WERI-Rb-1 (cell line): ENCODE measurements at regions not wholly inside any gene's neighbourhood (a gene's known extent, or its start where the extent isn't known, plus 50 kb on each side); places are given as distances from the start of the nearest gene placed in this dataset.

ENCODE experiments used
- DNase-seq: peaks from one replicate; pipeline ENCODE4 v3.0.0-alpha.2; 2020
- H3K27ac ChIP-seq: fragments of 250-450 bp; sonication (Bioruptor Pico); 2 replicates; pipeline ENCODE4 v1.5.1; 2020; ENCODE audit warnings: mild to moderate bottlenecking, moderate library complexity
- H3K27me3 ChIP-seq: fragments of 250-450 bp; sonication (Bioruptor Pico); 2 replicates; pipeline ENCODE4 v1.5.1; 2021; ENCODE audit warnings: mild to moderate bottlenecking, low read depth, moderate library complexity; ENCODE audit not compliant: insufficient read depth, severe bottlenecking
- H3K36me3 ChIP-seq: fragments of 250-450 bp; sonication (Bioruptor Pico); 2 replicates; pipeline ENCODE4 v1.5.1; 2020; ENCODE audit warnings: mild to moderate bottlenecking, moderate library complexity
- H3K4me3 ChIP-seq: 2 replicates; pipeline ENCODE4 v1.5.1; 2011; ENCODE audit warnings: low read depth, mild to moderate bottlenecking, control low read depth, low read length
- H3K9me3 ChIP-seq: fragments of 250-450 bp; sonication (Bioruptor Pico); 2 replicates; pipeline ENCODE4 v1.5.1; 2021; ENCODE audit warnings: mild to moderate bottlenecking, moderate library complexity; ENCODE audit not compliant: severe bottlenecking
- CTCF ChIP-seq: IDR thresholded peaks from 2 replicates; pipeline ENCODE4 v1.5.1; 2011; ENCODE audit warnings: low read depth, mild to moderate bottlenecking, control low read depth, inconsistent platforms, low read length

GRCh38 chr6:37766717-37767116 is 52.8 kb upstream of the ZFAND3 start:
- H3K36me3 ChIP-seq = no peaks in the 10 kb centered on the region
- no peak for TF ChIP-seq CTCF
- H3K27me3 ChIP-seq = no peaks in the 10 kb centered on the region
- H3K9me3 ChIP-seq = peaks cover 4% of the 10 kb centered on the region
- H3K4me3 ChIP-seq = no peak overlapping the region
- no peak overlapping the region for H3K27ac ChIP-seq
- no peak for DNase-seq

- no peaks in the 10 kb centered on the region for H3K27me3 ChIP-seq
- H3K4me3 ChIP-seq = no peak overlapping the region
- peak overlapping the region; percentile 2; the same call in 1 of the 2 replicates for H3K27ac ChIP-seq
- peak; percentile 45 for DNase-seq
- H3K9me3 ChIP-seq = no peaks in the 10 kb centered on the region
- no peak for TF ChIP-seq CTCF
- no peaks in the 10 kb centered on the region for H3K36me3 ChIP-seq
Measured at GRCh38 chr6:37765182-37765775, 54.2 kb upstream of the ZFAND3 start.

DNA sequence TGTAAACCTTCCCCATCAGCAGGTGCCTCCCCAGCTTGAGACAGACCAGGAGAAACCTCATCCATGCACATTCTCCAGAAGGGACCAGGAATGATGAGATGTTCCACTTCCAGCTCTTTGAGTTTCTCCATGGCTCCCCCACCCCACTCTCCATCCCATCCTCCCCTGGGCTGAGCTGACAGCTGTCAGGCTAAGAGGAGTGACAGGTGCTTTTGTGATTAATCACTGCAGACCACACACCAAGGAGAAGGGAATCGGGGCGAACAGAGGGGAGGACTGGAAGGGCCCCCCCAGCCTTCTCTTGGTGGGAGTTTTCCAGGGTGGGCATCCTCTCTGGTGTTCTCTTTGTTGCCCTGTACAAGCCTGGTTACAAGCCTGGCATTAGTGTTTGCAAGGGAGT is 56.1 kb upstream of the ZFAND3 start:
- Histone ChIP-seq H3K27ac (no peak overlapping the region), H3K27me3 (no peaks in the 10 kb centered on the region), H3K9me3 (no peaks in the 10 kb centered on the region), H3K36me3 (no peaks in the 10 kb centered on the region), H3K4me3 (no peak overlapping the region)
- TF ChIP-seq CTCF = no peak
- DNase-seq = no peak

DNA sequence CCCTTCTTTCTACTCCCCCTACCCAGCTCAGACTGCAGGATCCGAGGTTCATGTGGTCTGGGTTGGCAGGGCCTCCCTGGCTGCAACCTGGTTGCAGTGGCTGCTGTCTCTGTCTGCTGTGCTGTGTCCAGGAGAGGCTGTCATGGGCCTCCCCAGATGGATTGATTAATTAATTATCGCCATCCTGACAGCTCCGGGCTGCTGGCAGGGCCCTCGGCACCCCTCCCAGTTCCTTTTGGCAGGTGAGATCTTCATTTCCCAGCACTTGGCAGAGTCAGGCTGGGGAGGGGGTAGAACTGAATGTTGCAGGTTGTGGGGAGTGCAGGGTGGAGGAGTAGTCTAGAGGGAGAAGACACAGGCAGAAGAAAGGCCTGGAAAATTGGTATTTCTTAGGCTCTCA is 56.7 kb upstream of the ZFAND3 start:
- TF ChIP-seq CTCF = no peak
- H3K27ac ChIP-seq = no peak overlapping the region
- no peaks in the 10 kb centered on the region for H3K27me3 ChIP-seq
- no peak overlapping the region for H3K4me3 ChIP-seq
- no peak for DNase-seq
- no peaks in the 10 kb centered on the region for H3K9me3 ChIP-seq
- H3K36me3 ChIP-seq = no peaks in the 10 kb centered on the region

GRCh38 chr6:37761554-37762271 is 57.8 kb upstream of the ZFAND3 start:
- H3K27ac ChIP-seq = no peak overlapping the region
- DNase-seq = no peak
- H3K4me3 ChIP-seq = no peak overlapping the region
- no peaks in the 10 kb centered on the region for H3K27me3 ChIP-seq
- no peaks in the 10 kb centered on the region for H3K36me3 ChIP-seq
- no peaks in the 10 kb centered on the region for H3K9me3 ChIP-seq
- no peak for TF ChIP-seq CTCF
